DOHH2 (cell line): ENCODE measurements at regions not wholly inside any gene's neighbourhood (a gene's known extent, or its start where the extent isn't known, plus 50 kb on each side); places are given as distances from the start of the nearest gene placed in this dataset.

Source experiments
- H3F3A ChIP-seq: fragments of 200-600 bp; sonication (generic), shearing (Covaris generic); 2 replicates; pipeline ENCODE4 v1.6.0; 2016; ENCODE audit warnings: antibody characterized with exemption, mild to moderate bottlenecking; ENCODE audit not compliant: control insufficient read depth, insufficient read depth
- H3K27ac ChIP-seq: fragments of 200-600 bp; sonication (generic); 2 replicates; pipeline ENCODE4 v1.5.1; 2014; ENCODE audit warnings: low read depth, mild to moderate bottlenecking, low read length, moderate library complexity
- H3K27me3 ChIP-seq: fragments of 200-600 bp; sonication (generic); 2 replicates; pipeline ENCODE4 v1.6.1; 2014; ENCODE audit warnings: mild to moderate bottlenecking, low read length, mixed read lengths; ENCODE audit not compliant: control insufficient read depth
- H3K36me3 ChIP-seq: fragments of 200-600 bp; sonication (generic); 2 replicates; pipeline ENCODE4 v1.6.1; 2014; ENCODE audit warnings: mild to moderate bottlenecking, low read length, moderate library complexity, mixed read lengths; ENCODE audit not compliant: control insufficient read depth
- H3K4me1 ChIP-seq: fragments of 200-600 bp; sonication (generic); 2 replicates; pipeline ENCODE4 v1.6.1; 2014; ENCODE audit warnings: mild to moderate bottlenecking, low read length, mixed read lengths; ENCODE audit not compliant: control insufficient read depth
- H3K4me2 ChIP-seq: fragments of 200-600 bp; sonication (generic); 2 replicates; pipeline ENCODE4 v1.6.0; 2014; ENCODE audit warnings: mild to moderate bottlenecking, low read length, moderate library complexity
- H3K4me3 ChIP-seq: fragments of 200-600 bp; sonication (generic); 2 replicates; pipeline ENCODE4 v1.5.1; 2014; ENCODE audit warnings: mild to moderate bottlenecking, low read length, mixed read lengths
- H3K79me2 ChIP-seq: fragments of 200-600 bp; sonication (generic); 2 replicates; pipeline ENCODE4 v1.6.1; 2014; ENCODE audit warnings: mild to moderate bottlenecking, low read length, mixed read lengths; ENCODE audit not compliant: control insufficient read depth
- H3K9me2 ChIP-seq: fragments of 200-600 bp; sonication (generic); replicated peaks from 2 replicates; pipeline ENCODE4 v1.6.1; 2014; ENCODE audit warnings: mild to moderate bottlenecking, low read length, mixed read lengths; ENCODE audit not compliant: control insufficient read depth
- H3K9me3 ChIP-seq: fragments of 200-600 bp; sonication (generic); 2 replicates; pipeline ENCODE4 v1.6.1; 2014; ENCODE audit warnings: antibody characterized with exemption, low read length, mixed read lengths; ENCODE audit not compliant: control insufficient read depth, insufficient read depth
- H4K20me1 ChIP-seq: fragments of 200-600 bp; sonication (generic); 2 replicates; pipeline ENCODE4 v1.6.0; 2014; ENCODE audit warnings: low read depth, mild to moderate bottlenecking, antibody characterized with exemption, low read length, moderate library complexity; ENCODE audit not compliant: control insufficient read depth, insufficient read depth
- EZH2phosphoT487 ChIP-seq: fragments of 200-600 bp; sonication (generic); IDR thresholded peaks from 2 replicates; pipeline ENCODE4 v1.6.1; 2017; ENCODE audit warnings: borderline replicate concordance, mild to moderate bottlenecking, antibody characterized with exemption, low read length, moderate library complexity, mixed read lengths
- TF ChIP-seq, protein P1 (sequence below): fragments of 200-600 bp; sonication (generic); IDR thresholded peaks from one replicate; pipeline ENCODE4 v1.5.1; 2014; ENCODE audit warnings: antibody characterized with exemption, mild to moderate bottlenecking, low read depth, low read length; ENCODE audit not compliant: poor library complexity, severe bottlenecking

DNA sequence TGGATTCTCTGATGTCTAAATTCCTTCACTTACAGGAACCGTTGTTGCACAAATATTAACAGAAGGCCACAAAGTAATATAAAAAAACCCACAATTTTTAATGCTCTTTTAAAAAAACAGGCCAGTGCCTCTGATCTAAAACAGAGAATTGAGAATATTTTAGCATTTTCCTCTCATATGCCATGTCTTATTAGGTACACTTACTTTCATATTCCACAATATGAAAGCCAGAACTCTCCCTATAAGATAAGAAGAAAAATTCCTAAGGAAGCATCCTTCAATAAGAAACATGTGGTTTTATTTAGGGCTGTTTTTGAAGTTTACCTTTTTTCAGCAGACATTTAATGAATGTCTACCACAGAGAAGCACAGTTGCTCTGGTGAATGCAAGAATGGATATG, 214.5 kb downstream of the FAT3 start:
- no peaks in the 10 kb centered on the region for H3F3A ChIP-seq
- TF ChIP-seq, protein P1, sequence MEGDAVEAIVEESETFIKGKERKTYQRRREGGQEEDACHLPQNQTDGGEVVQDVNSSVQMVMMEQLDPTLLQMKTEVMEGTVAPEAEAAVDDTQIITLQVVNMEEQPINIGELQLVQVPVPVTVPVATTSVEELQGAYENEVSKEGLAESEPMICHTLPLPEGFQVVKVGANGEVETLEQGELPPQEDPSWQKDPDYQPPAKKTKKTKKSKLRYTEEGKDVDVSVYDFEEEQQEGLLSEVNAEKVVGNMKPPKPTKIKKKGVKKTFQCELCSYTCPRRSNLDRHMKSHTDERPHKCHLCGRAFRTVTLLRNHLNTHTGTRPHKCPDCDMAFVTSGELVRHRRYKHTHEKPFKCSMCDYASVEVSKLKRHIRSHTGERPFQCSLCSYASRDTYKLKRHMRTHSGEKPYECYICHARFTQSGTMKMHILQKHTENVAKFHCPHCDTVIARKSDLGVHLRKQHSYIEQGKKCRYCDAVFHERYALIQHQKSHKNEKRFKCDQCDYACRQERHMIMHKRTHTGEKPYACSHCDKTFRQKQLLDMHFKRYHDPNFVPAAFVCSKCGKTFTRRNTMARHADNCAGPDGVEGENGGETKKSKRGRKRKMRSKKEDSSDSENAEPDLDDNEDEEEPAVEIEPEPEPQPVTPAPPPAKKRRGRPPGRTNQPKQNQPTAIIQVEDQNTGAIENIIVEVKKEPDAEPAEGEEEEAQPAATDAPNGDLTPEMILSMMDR = no peak
- TF ChIP-seq EZH2phosphoT487 = no peak
- no peak overlapping the region for H3K27ac ChIP-seq
- H3K36me3 ChIP-seq = no peaks in the 10 kb centered on the region
- no peaks in the 10 kb centered on the region for H3K9me2 ChIP-seq
- no peaks in the 10 kb centered on the region for H3K4me1 ChIP-seq
- H4K20me1 ChIP-seq = no peaks in the 10 kb centered on the region
- H3K79me2 ChIP-seq = no peaks in the 10 kb centered on the region
- H3K4me3 ChIP-seq = no peak overlapping the region
- no peaks in the 10 kb centered on the region for H3K9me3 ChIP-seq
- H3K27me3 ChIP-seq = no peaks in the 10 kb centered on the region
- H3K4me2 ChIP-seq = no peak overlapping the region

DNA sequence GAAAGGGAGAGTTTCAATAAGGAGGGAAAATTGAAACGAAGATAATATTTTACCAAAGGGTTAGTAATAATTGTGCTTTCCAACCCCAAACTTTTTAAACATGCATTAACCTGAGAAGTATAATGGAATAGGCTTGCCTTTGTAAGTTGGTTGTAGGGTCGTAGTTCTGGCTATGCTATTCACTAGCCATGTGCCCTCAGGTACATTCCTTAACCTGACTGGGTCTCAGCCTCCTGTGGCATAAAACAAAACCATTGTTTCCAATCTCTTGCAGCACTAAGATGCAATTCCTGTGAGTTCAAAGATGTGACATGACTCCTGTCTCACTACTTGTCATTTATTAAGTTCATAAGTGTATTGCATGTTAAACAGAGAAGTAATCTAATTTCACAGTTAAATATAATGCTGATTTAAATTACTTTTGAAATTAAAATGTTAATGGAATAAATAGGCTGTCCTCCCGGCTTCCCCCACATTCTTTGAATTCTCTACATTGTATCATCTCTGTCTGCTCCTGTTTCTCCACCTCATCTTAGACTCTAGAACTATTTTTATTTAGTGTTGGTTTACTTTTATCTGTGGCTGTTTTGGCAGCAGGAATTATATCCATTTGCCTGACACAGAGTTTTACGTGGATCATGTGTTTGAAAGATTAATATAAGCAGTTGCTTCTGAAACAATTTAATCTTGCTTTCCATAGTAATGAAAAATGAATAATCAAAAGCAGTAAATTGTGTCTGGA, 216.3 kb downstream of the FAT3 start:
- Histone ChIP-seq H3K4me1 (no peaks in the 10 kb centered on the region), H3K4me2 (no peak overlapping the region), H3K79me2 (no peaks in the 10 kb centered on the region), H3K36me3 (no peaks in the 10 kb centered on the region), H4K20me1 (no peaks in the 10 kb centered on the region), H3K4me3 (no peak overlapping the region), H3K9me3 (no peaks in the 10 kb centered on the region), H3K9me2 (no peaks in the 10 kb centered on the region), H3K27me3 (no peaks in the 10 kb centered on the region), H3K27ac (no peak overlapping the region), H3F3A (no peaks in the 10 kb centered on the region)
- TF ChIP-seq, protein P1 = no peak
- no peak for TF ChIP-seq EZH2phosphoT487

DNA sequence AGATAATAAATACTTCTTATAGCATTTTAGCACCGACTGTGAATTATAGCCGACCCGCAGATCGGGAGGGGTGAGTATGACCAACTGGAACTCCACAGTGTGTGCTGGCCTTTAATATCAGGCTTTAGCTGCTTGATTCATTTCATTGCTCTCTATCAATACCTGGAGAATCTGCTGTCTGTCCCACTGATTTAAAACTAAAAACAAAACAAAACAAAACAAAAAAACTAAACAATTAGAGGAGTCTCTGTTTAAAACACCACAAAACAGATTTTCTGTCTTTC, 216.8 kb downstream of the FAT3 start:
- no peaks in the 10 kb centered on the region for H3K27me3 ChIP-seq
- TF ChIP-seq, protein P1 = no peak
- TF ChIP-seq EZH2phosphoT487 = no peak
- no peaks in the 10 kb centered on the region for H4K20me1 ChIP-seq
- no peaks in the 10 kb centered on the region for H3K9me3 ChIP-seq
- no peaks in the 10 kb centered on the region for H3F3A ChIP-seq
- H3K9me2 ChIP-seq = no peaks in the 10 kb centered on the region
- no peak overlapping the region for H3K27ac ChIP-seq
- no peaks in the 10 kb centered on the region for H3K79me2 ChIP-seq
- H3K36me3 ChIP-seq = no peaks in the 10 kb centered on the region
- no peaks in the 10 kb centered on the region for H3K4me1 ChIP-seq
- no peak overlapping the region for H3K4me3 ChIP-seq
- H3K4me2 ChIP-seq = no peak overlapping the region

DNA sequence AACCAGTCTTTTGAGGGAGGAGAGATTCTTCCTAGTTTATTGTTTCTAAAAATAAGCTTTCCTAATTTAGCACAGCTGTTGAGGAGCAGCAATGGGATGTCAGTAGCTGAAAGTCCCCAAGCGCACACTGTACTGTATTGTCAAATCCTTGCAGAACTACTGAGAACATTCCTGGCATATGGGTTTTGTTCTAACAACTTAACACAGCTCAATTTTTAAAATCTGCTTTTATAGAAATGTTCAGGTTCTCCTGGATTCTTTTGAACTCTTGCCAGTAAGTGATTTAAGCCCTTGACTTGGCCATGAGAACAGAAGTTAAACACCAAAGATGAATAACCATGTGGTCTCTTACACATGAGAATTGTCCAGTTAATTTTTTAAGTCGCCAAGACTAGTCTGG, 218.6 kb downstream of the FAT3 start:
- H3K4me1 ChIP-seq = no peaks in the 10 kb centered on the region
- no peak overlapping the region for H3K4me2 ChIP-seq
- no peaks in the 10 kb centered on the region for H3K79me2 ChIP-seq
- TF ChIP-seq, protein P1 = no peak
- no peak for TF ChIP-seq EZH2phosphoT487
- H3K27ac ChIP-seq = no peak overlapping the region
- no peaks in the 10 kb centered on the region for H3K9me2 ChIP-seq
- H4K20me1 ChIP-seq = no peaks in the 10 kb centered on the region
- H3F3A ChIP-seq = no peaks in the 10 kb centered on the region
- no peaks in the 10 kb centered on the region for H3K27me3 ChIP-seq
- no peak overlapping the region for H3K4me3 ChIP-seq
- H3K36me3 ChIP-seq = no peaks in the 10 kb centered on the region
- no peaks in the 10 kb centered on the region for H3K9me3 ChIP-seq
